Activated naive CD4-positive, alpha-beta T cell treated with Interleukin-2 at 50 U/mL for 16 hours (primary cell): ENCODE measurements at regions not wholly inside any gene's neighbourhood (a gene's known extent, or its start where the extent isn't known, plus 50 kb on each side); places are given as distances from the start of the nearest gene placed in this dataset.

Source experiments
- DNase-seq: peaks from one replicate; pipeline ENCODE4 v3.0.0-alpha.2; 2020

GRCh38 chr14:49463146-49463545 lies 123.0 kb downstream of the RPS29 start:
- DNase-seq: no peak

GRCh38 chr14:49461529-49462401 lies 124.4 kb downstream of the RPS29 start:
- DNase-seq: peak; percentile 31

GRCh38 chr14:49460662-49461061 lies 125.5 kb downstream of the RPS29 start:
- DNase-seq: no peak

GRCh38 chr14:49456589-49456988 lies 129.6 kb downstream of the RPS29 start:
- no peak for DNase-seq

GRCh38 chr14:49451938-49452337 lies 134.2 kb downstream of the RPS29 start:
- no peak for DNase-seq

- no peak for DNase-seq
Observed at GRCh38 chr14:49449749-49450148, 136.4 kb downstream of the RPS29 start.

GRCh38 chr14:49447540-49448107 lies 138.6 kb downstream of the RPS29 start:
- no peak for DNase-seq

- no peak for DNase-seq
Observed at GRCh38 chr14:49446801-49447200, 139.4 kb downstream of the RPS29 start.

GRCh38 chr14:49438256-49438770 lies 147.9 kb downstream of the RPS29 start:
- DNase-seq: no peak

GRCh38 chr14:49428076-49428475 lies 158.1 kb downstream of the RPS29 start:
- no peak for DNase-seq

GRCh38 chr14:49427117-49427516 lies 159.1 kb downstream of the RPS29 start:
- DNase-seq: no peak

- DNase-seq: no peak
Observed at GRCh38 chr14:49425921-49426320, 160.3 kb downstream of the RPS29 start.

GRCh38 chr14:49424436-49425331 lies 161.5 kb downstream of the RPS29 start:
- DNase-seq: no peak

- peak; percentile 19 for DNase-seq
Observed at GRCh38 chr14:49420201-49420600, 166.0 kb downstream of the RPS29 start.

- DNase-seq: no peak
Observed at GRCh38 chr14:49418789-49419188, 167.4 kb downstream of the RPS29 start.

- DNase-seq: no peak
Observed at GRCh38 chr14:49417790-49418189, 168.4 kb downstream of the RPS29 start.

- DNase-seq: no peak
Observed at GRCh38 chr14:49408187-49408933, 177.8 kb downstream of the RPS29 start.

- DNase-seq: no peak
Observed at GRCh38 chr14:49405291-49405690, 180.9 kb downstream of the RPS29 start.

- no peak for DNase-seq
Observed at GRCh38 chr14:49401373-49401772, 184.8 kb downstream of the RPS29 start.

GRCh38 chr14:49396801-49397200 lies 189.4 kb downstream of the RPS29 start:
- DNase-seq: no peak

GRCh38 chr14:49381778-49382177 lies 204.4 kb downstream of the RPS29 start:
- DNase-seq: no peak

- DNase-seq: no peak
Observed at GRCh38 chr14:49367696-49368095, 218.5 kb downstream of the RPS29 start.

GRCh38 chr14:49366416-49366815 lies 219.8 kb downstream of the RPS29 start:
- DNase-seq: no peak
